H1 (cell line): ENCODE measurements at regions not wholly inside any gene's neighbourhood (a gene's known extent, or its start where the extent isn't known, plus 50 kb on each side); places are given as distances from the start of the nearest gene placed in this dataset.
"Not testable (repeated sequence)": the region's sequence is repeated elsewhere in the genome, so short reads cannot be mapped to it uniquely, and the experiment has no call there.

Experiments
- CTCF ChIA-PET: fragments of 300-600 bp; sonication (Branson Sonifier 250); formaldehyde crosslinking; loops from one replicate; lab custom pipeline; 2021; ENCODE audit not compliant: partially characterized antibody; lab: Charles Lee
- POLR2A ChIA-PET: fragments of 300-600 bp; sonication (Branson Sonifier 250); formaldehyde crosslinking; loops from one replicate; lab custom pipeline; 2021; ENCODE audit warnings: inconsistent platforms; ENCODE audit not compliant: partially characterized antibody; lab: Charles Lee
- DNase-seq, 2 experiments: peaks; one replicate each; pipeline versions ENCODE4 v3.0.0 to v3.0.0-alpha.2; 2010 to 2022; ENCODE audit warnings: low spot score in 2 of 2, low read depth in 1 of 2, mixed read lengths in 1 of 2
- FAIRE-seq: peaks from 2 replicates; lab custom pipeline; 2011; peaks lifted over from hg19 to GRCh38; lab: Jason Lieb, UNC
- H2AFZ ChIP-seq: 2 replicates; pipeline ENCODE4 v1.8.1; 2012; ENCODE audit warnings: low read length, inconsistent platforms
- H2AK5ac ChIP-seq: 2 replicates; pipeline ENCODE4 v1.6.1; 2013; ENCODE audit warnings: low read depth, low read length
- H2BK120ac ChIP-seq: replicated peaks from 2 replicates; pipeline ENCODE3; 2013; ENCODE audit warnings: low read depth, low read length, inconsistent platforms
- H2BK12ac ChIP-seq: 2 replicates; pipeline ENCODE4 v1.6.1; 2013; ENCODE audit warnings: low read depth, low read length
- H2BK15ac ChIP-seq: 2 replicates; pipeline ENCODE4 v1.6.1; 2013; ENCODE audit warnings: low read length
- H2BK20ac ChIP-seq: 2 replicates; pipeline ENCODE4 v1.6.1; 2013; ENCODE audit warnings: low read length
- H2BK5ac ChIP-seq: 2 replicates; pipeline ENCODE4 v1.6.1; 2013; ENCODE audit warnings: low read depth, low read length
- H3K14ac ChIP-seq: 2 replicates; pipeline ENCODE4 v1.6.1; 2013; ENCODE audit warnings: inconsistent platforms; ENCODE audit not compliant: insufficient read length
- H3K18ac ChIP-seq: 2 replicates; pipeline ENCODE4 v1.6.1; 2013; ENCODE audit warnings: low read length; ENCODE audit errors: extremely low read depth
- H3K23ac ChIP-seq: 2 replicates; pipeline ENCODE4 v1.6.1; 2013; ENCODE audit warnings: inconsistent platforms; ENCODE audit not compliant: insufficient read length
- H3K23me2 ChIP-seq: 2 replicates; pipeline ENCODE4 v1.6.1; 2013; ENCODE audit warnings: low read depth, low read length
- H3K27ac ChIP-seq: 2 replicates; pipeline ENCODE4 v1.6.1; 2011; ENCODE audit warnings: low read depth, low read length, inconsistent platforms
- H3K27me3 ChIP-seq, 4 experiments: replicated peaks in 1 of 4; 1 replicate in 1 of 4; 2 replicates in 3 of 4; pipeline versions ENCODE4 v1.6.1 to v1.8.1; 2011 to 2013; ENCODE audit warnings: low read length in 3 of 4, mild to moderate bottlenecking in 3 of 4, inconsistent platforms in 2 of 4, mixed read lengths in 2 of 4, moderate library complexity in 1 of 4; ENCODE audit not compliant: control insufficient read depth in 3 of 4, insufficient read depth in 3 of 4; ENCODE audit errors: extremely low read depth in 1 of 4
- H3K36me3 ChIP-seq, 4 experiments: 2 replicates each; pipeline versions ENCODE4 v1.6.1 to v1.8.1; 2011 to 2013; ENCODE audit warnings: mild to moderate bottlenecking in 4 of 4, low read length in 3 of 4, moderate library complexity in 2 of 4, control low read depth in 1 of 4, inconsistent platforms in 1 of 4; ENCODE audit not compliant: insufficient read depth in 4 of 4, control insufficient read depth in 2 of 4
- H3K4ac ChIP-seq: replicated peaks from 2 replicates; pipeline ENCODE3; 2013; ENCODE audit warnings: low read length, low read depth, mixed read lengths, inconsistent platforms; ENCODE audit not compliant: insufficient read length
- H3K4me1 ChIP-seq, 4 experiments: replicated peaks in 1 of 4; 1 replicate in 1 of 4; 2 replicates in 3 of 4; pipeline versions ENCODE4 v1.6.1 to v1.8.1; 2011 to 2013; ENCODE audit warnings: low read length in 3 of 4, inconsistent platforms in 2 of 4, mixed read lengths in 1 of 4; ENCODE audit not compliant: insufficient read depth in 4 of 4, control insufficient read depth in 3 of 4
- H3K4me2 ChIP-seq, 2 experiments: 2 replicates each; pipeline versions ENCODE4 v1.6.1 to v1.8.1; 2011 to 2013; ENCODE audit warnings: low read depth in 2 of 2, low read length in 2 of 2, control low read depth in 1 of 2, inconsistent platforms in 1 of 2, mild to moderate bottlenecking in 1 of 2; ENCODE audit not compliant: insufficient read depth in 1 of 2
- H3K4me3 ChIP-seq, 4 experiments: fragments of 200-600, 300-600 bp in 1 of 4; sonication (generic), shearing (Covaris generic), sonication (Bioruptor Twin) in 1 of 4; 2 replicates each; pipeline versions ENCODE4 v1.5.1 to v1.8.1; 2011 to 2016; ENCODE audit warnings: low read length in 4 of 4, low read depth in 3 of 4, control low read depth in 2 of 4, inconsistent platforms in 2 of 4, mild to moderate bottlenecking in 2 of 4, mixed read lengths in 1 of 4, moderate library complexity in 1 of 4; ENCODE audit not compliant: insufficient read depth in 2 of 4; ENCODE audit errors: extremely low read depth in 1 of 4
- H3K56ac ChIP-seq: replicated peaks from 2 replicates; pipeline ENCODE3; 2013; ENCODE audit warnings: low read depth, mild to moderate bottlenecking, mixed read lengths, low read length, inconsistent platforms; ENCODE audit not compliant: insufficient read length
- H3K79me1 ChIP-seq: 2 replicates; pipeline ENCODE4 v1.6.1; 2013; ENCODE audit warnings: low read depth, low read length, control low read depth
- H3K79me2 ChIP-seq, 2 experiments: 2 replicates each; pipeline versions ENCODE4 v1.6.1 to v1.8.1; 2012 to 2013; ENCODE audit warnings: low read length in 2 of 2, mild to moderate bottlenecking in 2 of 2, inconsistent platforms in 1 of 2; ENCODE audit not compliant: insufficient read depth in 2 of 2, control insufficient read depth in 1 of 2
- H3K9ac ChIP-seq, 4 experiments: replicated peaks in 1 of 4; 1 replicate in 1 of 4; 2 replicates in 3 of 4; pipeline versions ENCODE4 v1.6.1 to v1.8.1; 2011 to 2013; ENCODE audit warnings: low read depth in 3 of 4, low read length in 3 of 4, control low read depth in 2 of 4, mild to moderate bottlenecking in 2 of 4, moderate library complexity in 2 of 4, inconsistent platforms in 1 of 4; ENCODE audit errors: extremely low read depth in 1 of 4
- H3K9me3 ChIP-seq, 2 experiments: 2 replicates each; pipeline versions ENCODE4 v1.6.1 to v1.8.1; 2012 to 2013; ENCODE audit warnings: mild to moderate bottlenecking in 2 of 2, moderate library complexity in 2 of 2, control low read depth in 1 of 2, inconsistent platforms in 1 of 2, low read depth in 1 of 2, low read length in 1 of 2, mixed read lengths in 1 of 2; ENCODE audit not compliant: insufficient read depth in 2 of 2
- H4K20me1 ChIP-seq, 2 experiments: replicated peaks in 1 of 2; 2 replicates each; pipeline versions ENCODE3 to v1.8.1; 2011 to 2013; ENCODE audit warnings: inconsistent platforms in 2 of 2, low read length in 2 of 2, mild to moderate bottlenecking in 1 of 2; ENCODE audit not compliant: insufficient read depth in 2 of 2, control insufficient read depth in 1 of 2
- H4K5ac ChIP-seq: 2 replicates; pipeline ENCODE4 v1.6.1; 2013; ENCODE audit warnings: low read length, low read depth, mixed read lengths, inconsistent platforms; ENCODE audit not compliant: insufficient read length
- H4K8ac ChIP-seq: 2 replicates; pipeline ENCODE4 v1.8.0; 2013; ENCODE audit warnings: mild to moderate bottlenecking, moderate library complexity, low read length, inconsistent platforms; ENCODE audit not compliant: insufficient read depth; ENCODE audit errors: extremely low read depth
- H4K91ac ChIP-seq: replicated peaks from 2 replicates; pipeline ENCODE3; 2013; ENCODE audit warnings: low read length, mixed read lengths, inconsistent platforms; ENCODE audit not compliant: insufficient read length
- CBX8 ChIP-seq: fragments of 300-800, 300-1000 bp; sonication (generic); IDR thresholded peaks from 2 replicates; pipeline ENCODE4 v1.7.1; 2016; ENCODE audit warnings: low read depth, low read length, borderline replicate concordance
- SP2 ChIP-seq: IDR thresholded peaks from 2 replicates; pipeline ENCODE4 v1.6.1; 2012; ENCODE audit warnings: mild to moderate bottlenecking, low read length, inconsistent platforms
- SP4 ChIP-seq: IDR thresholded peaks from 2 replicates; pipeline ENCODE4 v1.6.1; 2012; ENCODE audit warnings: low read length, inconsistent platforms
- TBP ChIP-seq: IDR thresholded peaks from 2 replicates; pipeline ENCODE4 v1.6.1; 2011; ENCODE audit warnings: low read depth, low read length, improper control_type of control experiment
- ZNF274 ChIP-seq: IDR thresholded peaks from 2 replicates; pipeline ENCODE4 v1.7.0; 2012; ENCODE audit warnings: low read length, borderline replicate concordance; ENCODE audit errors: extremely low read depth
- WGBS, 2 experiments: shearing (Covaris generic) in 1 of 2; methylation state at CpG; one replicate each; pipeline versions ENCODE4 v1.1.6 to v1.1.7; 2013 to 2015; ENCODE audit warnings: low lambda C conversion rate in 2 of 2, mixed read lengths in 2 of 2, inconsistent platforms in 1 of 2, low coverage in 1 of 2, missing lambda C conversion rate in 1 of 2; ENCODE audit not compliant: insufficient replicate concordance in 2 of 2, insufficient coverage in 1 of 2, insufficient read length in 1 of 2; ENCODE audit errors: extremely low coverage in 1 of 2, missing lambda C conversion rate in 1 of 2; 5-methylcytosine and 5-hydroxymethylcytosine counted together

DNA sequence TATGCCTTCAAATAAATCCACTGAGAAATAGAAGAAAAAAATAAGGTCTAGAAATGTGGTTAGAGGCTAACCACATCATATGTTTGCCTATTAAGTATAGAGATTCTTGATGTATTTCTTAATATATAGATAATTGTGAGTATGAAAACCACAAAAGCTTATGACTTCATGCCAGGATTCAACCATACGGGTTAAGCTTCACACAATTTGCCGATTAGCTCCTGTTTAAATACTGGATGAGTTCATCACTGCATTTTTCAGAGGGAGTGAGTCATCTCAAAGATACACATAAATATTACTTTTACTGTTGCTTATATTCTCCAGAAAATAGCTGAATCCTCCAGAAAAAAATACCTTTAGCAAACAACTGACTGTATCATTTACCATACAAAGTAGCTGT, 79.6 kb downstream of the RPL10L start (continued):
- TF ChIP-seq TBP (no peak), ZNF274 (no peak), CBX8 (no peak), SP4 (no peak), SP2 (no peak)

DNA sequence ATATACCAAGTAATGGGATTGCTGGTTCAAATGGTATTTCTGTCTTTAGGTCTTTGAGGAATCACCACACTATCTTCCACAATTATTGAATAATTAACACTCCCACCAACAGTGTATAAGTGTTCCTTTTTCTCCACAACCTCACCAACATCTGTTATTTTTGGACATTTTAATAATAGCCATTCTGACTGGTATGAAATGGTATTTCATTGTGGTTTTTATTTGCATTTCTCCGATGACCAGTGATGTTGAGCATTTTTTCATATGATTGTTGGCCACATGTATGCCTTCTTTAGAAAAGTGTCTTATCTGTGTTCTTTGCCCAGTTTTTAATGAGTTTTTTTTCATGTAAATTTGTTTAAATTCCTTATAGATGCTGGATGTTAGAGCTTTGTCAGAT, 83.4 kb downstream of the RPL10L start:
- DNase-seq, H4K8ac ChIP-seq, H3K4me1 ChIP-seq, H3K18ac ChIP-seq, H2BK15ac ChIP-seq, H3K9ac ChIP-seq, H2AK5ac ChIP-seq, H2BK12ac ChIP-seq, H3K9me3 ChIP-seq, H3K23me2 ChIP-seq, H2BK5ac ChIP-seq, H3K79me1 ChIP-seq, H4K20me1 ChIP-seq, H2AFZ ChIP-seq, FAIRE-seq, H3K56ac ChIP-seq, H3K4me3 ChIP-seq, H3K79me2 ChIP-seq, H3K27me3 ChIP-seq, POLR2A ChIA-PET, H4K91ac ChIP-seq, H3K4me2 ChIP-seq, CTCF ChIA-PET, H3K23ac ChIP-seq, H3K27ac ChIP-seq, H2BK120ac ChIP-seq, H4K5ac ChIP-seq, H3K4ac ChIP-seq, H3K36me3 ChIP-seq, H3K14ac ChIP-seq, H2BK20ac ChIP-seq: not testable (repeated sequence)
- 94% methylated on average over 1 of the region's 1 CpG; no CpG with 5 or more reads in 1 of the 2 experiments for WGBS, 2 experiments
